ENCODE measurements at regions not wholly inside any gene's neighbourhood (a gene's known extent, or its start where the extent isn't known, plus 50 kb on each side); places are given as distances from the start of the nearest gene placed in this dataset.

DNA sequence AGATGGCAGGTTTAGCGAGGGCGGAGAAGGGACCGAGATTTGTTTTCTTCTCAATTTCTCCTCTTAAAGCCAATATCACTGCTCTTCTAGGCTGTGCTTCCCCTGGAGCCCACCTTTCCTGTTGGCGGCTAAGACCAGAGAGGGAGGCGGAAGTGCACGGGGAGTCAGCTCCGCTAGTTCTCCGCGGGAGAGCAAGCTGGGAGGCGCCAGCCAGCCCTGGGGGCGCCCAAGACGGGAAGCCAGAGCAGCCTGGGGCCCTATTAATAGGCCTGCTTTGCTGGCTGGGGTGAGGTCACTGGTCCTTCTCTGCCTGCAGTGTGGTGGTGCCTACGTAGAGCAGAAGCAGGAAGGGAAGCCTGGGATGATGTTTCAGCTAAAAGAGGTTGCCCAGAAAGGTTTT is 61.6 kb downstream of the LSM5 start:
- H3K4me1 ChIP-seq: no peaks in the 10 kb centered on the region

DNA sequence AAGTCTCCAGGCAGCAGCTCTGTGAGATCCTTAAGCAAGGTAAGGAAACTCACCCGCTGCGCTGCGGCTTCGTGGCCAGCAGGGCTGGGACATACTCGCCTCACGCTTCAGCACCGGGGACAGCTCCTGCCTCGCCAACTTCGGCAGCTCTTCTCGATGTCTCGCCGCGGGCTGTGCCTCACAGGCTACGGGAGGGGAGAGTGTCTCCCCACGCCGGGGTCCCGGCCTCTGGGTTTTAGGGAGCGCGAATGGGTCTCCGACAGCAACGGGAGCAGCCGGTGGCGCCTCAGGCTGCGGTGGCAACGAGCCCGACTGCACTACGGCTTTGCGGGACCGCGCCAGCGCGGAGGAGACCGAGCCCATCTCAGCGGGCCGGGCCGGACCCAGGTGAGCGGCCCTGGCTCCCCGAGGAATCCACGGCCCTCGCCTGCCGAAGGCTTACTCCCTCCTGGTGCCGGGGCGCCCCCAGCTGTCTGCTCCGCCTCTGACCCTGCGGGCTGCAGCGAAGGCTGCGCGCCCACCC is 62.4 kb downstream of the LSM5 start:
- H3K36me3 ChIP-seq: no peaks in the 10 kb centered on the region
- H3K4me1 ChIP-seq: no peaks in the 10 kb centered on the region
- H3K27ac ChIP-seq: no peak overlapping the region
- peaks cover 6% of the 10 kb centered on the region for H3K27me3 ChIP-seq
- H3K4me3 ChIP-seq: no peak overlapping the region
- no peaks in the 10 kb centered on the region for H3K9me3 ChIP-seq (replicated peaks)
- DNase-seq: peak; percentile 52 to 53

More for the DNA sequence above, 61.6 kb downstream of the LSM5 start:
- no peak for DNase-seq
- H3K27me3 ChIP-seq: peaks cover 6% of the 10 kb centered on the region
- H3K9me3 ChIP-seq (replicated peaks): no peaks in the 10 kb centered on the region
- no peak overlapping the region for H3K4me3 ChIP-seq
- no peak overlapping the region for H3K27ac ChIP-seq
- H3K36me3 ChIP-seq: no peaks in the 10 kb centered on the region

DNA sequence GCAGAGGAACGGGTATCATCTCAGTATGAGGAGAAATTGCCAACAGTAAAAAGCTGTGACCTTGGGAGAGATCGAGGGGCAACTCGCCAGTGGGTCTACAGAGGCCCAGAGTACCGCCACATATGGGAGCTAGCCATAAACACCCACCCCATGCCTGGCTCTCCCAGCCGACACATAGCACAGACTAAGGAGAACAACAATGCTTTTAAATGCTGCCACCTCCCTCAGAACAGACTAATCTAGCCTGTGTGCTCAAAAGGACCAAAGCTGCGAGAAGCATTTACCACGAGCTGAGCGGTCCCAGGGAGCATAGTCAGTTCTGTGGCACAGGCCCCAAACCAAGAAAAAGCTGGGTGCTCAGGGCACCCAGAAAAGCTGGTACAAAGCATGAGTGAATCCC is 73.3 kb downstream of the LSM5 start:
- Histone ChIP-seq H3K36me3 (no peaks in the 10 kb centered on the region), H3K4me1 (no peaks in the 10 kb centered on the region), H3K27ac (no peak overlapping the region), H3K27me3 (peaks cover 19% of the 10 kb centered on the region), H3K4me3 (no peak overlapping the region), H3K9me3 (replicated peaks) (no peaks in the 10 kb centered on the region)
- no peak for DNase-seq

DNA sequence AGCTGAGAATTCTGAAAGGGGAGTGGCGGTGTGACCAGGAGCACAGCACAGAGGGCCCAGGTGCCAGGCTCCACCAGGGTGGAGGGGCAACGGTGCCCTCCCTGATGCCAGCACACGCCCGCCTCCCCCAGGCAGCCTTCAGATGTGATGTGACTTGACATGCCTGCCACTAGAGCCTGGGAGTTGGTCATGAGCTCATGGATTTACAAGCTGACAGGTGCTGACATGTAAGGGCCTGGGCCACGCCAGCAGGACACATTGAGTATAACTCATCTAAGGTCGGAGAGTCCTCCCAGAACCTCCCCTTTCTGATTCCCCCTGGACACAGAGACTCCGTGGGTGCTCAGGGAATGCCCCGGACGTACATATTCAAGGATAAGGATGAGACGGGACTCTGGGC is 74.2 kb downstream of the LSM5 start:
- Histone ChIP-seq H3K4me1 (no peaks in the 10 kb centered on the region), H3K9me3 (replicated peaks) (no peaks in the 10 kb centered on the region), H3K27ac (no peak overlapping the region), H3K4me3 (no peak overlapping the region), H3K27me3 (peaks cover 16% of the 10 kb centered on the region), H3K36me3 (no peaks in the 10 kb centered on the region)
- no peak for DNase-seq

DNA sequence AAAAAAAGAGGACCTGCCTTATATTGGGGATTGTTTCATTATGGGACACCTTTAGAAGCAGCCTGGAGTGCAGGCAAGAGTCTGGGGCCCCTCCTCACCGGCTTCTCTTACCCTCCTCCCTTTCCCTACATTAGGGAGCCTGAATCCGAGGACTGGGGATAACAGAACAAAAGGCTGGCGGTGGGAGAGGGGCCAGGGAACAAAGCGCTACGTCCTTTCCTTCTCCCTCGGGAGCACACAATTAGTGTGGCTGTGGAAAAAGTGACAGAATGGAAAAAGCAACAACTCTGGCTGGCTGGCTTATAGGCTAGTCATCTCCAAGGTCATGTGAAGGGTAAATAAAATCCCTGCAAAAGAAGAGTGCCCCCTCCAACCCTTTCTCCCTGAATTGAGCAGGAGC is 74.7 kb downstream of the LSM5 start:
- no peak for DNase-seq
- Histone ChIP-seq H3K36me3 (no peaks in the 10 kb centered on the region), H3K4me3 (no peak overlapping the region), H3K27ac (no peak overlapping the region), H3K4me1 (no peaks in the 10 kb centered on the region), H3K27me3 (peaks cover 16% of the 10 kb centered on the region), H3K9me3 (replicated peaks) (no peaks in the 10 kb centered on the region)

DNA sequence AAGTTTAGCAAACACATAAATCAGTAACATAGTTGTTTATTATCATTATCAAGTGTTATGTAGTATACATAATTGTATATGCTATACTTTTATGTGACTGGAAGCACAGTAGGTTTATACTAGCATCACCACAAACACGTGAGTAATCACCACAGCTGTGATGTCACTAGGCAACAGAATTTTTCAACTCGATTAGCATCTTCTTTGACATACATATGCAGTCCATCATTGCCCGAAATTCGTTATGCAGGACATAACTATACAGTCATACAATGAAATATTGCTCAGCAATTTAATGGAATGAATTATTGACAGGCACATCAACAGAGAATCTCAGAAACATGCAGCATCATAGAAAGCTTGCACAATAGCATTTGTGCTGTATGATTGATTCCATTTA is 77.7 kb downstream of the LSM5 start:
- Histone ChIP-seq H3K4me1 (no peaks in the 10 kb centered on the region), H3K4me3 (no peak overlapping the region), H3K36me3 (no peaks in the 10 kb centered on the region), H3K27ac (no peak overlapping the region), H3K27me3 (peaks cover 12% of the 10 kb centered on the region), H3K9me3 (replicated peaks) (no peaks in the 10 kb centered on the region)
- no peak for DNase-seq

DNA sequence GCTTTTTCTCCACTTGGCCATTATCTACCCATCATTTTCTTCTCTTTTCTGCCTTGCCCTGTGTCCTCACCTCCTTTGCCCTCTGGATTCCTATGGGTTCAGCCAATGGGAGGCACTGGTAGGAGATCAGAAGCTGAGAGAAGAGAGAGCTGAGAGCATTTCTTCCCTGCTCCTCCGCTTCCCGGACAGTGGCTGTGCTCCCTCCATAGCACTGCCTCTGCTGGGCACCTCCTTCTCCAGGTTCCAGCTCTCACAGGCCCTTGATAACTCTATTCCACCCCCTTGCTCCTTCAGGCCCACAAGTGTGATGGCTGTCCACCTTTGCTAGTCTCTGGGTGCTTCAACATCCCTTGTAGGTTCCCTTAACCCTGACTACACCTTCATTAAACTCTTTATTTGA is 79.6 kb downstream of the LSM5 start:
- H3K27ac ChIP-seq: no peak overlapping the region
- no peaks in the 10 kb centered on the region for H3K9me3 ChIP-seq (replicated peaks)
- H3K4me1 ChIP-seq: no peaks in the 10 kb centered on the region
- H3K27me3 ChIP-seq: peaks cover 9% of the 10 kb centered on the region
- DNase-seq: no peak
- H3K4me3 ChIP-seq: no peak overlapping the region
- no peaks in the 10 kb centered on the region for H3K36me3 ChIP-seq

DNA sequence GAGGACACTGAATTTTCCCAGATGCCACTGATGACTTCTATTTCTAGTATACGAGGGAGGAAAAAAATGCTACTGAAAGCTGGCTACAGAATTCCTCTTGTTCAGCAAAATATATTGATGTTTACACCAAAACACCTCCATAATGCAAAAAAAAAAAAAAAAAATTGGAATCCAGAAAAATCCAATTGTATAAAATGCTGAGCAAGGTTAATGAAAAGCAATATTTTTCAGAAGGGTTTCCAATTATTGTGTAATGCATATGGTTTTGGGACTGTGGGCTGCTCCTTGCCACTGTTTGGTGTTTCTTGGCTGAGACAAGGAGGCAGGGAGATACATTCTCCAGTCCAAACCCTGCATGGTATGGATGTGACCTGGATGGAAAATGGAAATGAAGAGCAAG is 83.8 kb downstream of the LSM5 start:
- Histone ChIP-seq H3K27ac (no peak overlapping the region), H3K9me3 (replicated peaks) (no peaks in the 10 kb centered on the region), H3K27me3 (peaks cover 6% of the 10 kb centered on the region), H3K36me3 (no peaks in the 10 kb centered on the region), H3K4me1 (no peaks in the 10 kb centered on the region), H3K4me3 (no peak overlapping the region)
- DNase-seq: no peak

DNA sequence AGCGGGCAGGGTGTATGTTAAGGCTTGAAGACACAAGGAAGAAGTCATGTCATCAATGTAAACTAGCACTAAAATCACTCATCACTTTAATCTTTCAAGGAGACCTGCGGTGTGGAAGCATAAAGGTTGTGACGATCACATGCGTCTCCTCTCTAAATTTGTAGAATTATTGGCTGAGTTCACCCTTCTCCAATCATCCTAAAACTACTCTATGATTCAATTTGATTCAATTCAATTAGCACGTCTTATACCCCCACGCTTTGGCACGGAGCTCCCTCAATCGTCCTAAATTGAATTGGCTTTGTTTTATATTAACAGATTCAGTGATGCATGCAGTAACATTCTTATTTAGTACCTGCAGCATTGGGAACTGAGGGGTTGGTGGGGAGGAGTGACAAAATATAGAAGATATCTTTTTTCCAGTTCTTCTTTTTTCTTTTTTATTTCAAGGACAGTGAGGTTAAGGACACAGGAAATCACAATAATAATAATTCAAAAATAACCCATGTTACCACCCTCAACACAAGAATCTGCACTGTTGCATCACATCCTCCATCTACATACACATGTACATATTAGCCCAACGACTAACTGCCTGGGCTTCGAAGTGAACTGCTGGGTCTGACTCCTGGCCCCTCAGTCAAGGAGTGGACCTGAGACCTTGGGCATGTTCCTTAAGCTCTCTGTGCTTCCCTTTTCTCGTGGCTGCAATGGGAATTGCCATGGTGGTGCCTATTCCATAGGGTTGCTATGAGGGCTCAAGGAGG is 86.5 kb downstream of the LSM5 start:
- Histone ChIP-seq H3K36me3 (no peaks in the 10 kb centered on the region), H3K9me3 (replicated peaks) (no peaks in the 10 kb centered on the region), H3K4me1 (no peaks in the 10 kb centered on the region), H3K27me3 (peaks cover 16% of the 10 kb centered on the region), H3K4me3 (no peak overlapping the region), H3K27ac (no peak overlapping the region)
- DNase-seq: no peak

DNA sequence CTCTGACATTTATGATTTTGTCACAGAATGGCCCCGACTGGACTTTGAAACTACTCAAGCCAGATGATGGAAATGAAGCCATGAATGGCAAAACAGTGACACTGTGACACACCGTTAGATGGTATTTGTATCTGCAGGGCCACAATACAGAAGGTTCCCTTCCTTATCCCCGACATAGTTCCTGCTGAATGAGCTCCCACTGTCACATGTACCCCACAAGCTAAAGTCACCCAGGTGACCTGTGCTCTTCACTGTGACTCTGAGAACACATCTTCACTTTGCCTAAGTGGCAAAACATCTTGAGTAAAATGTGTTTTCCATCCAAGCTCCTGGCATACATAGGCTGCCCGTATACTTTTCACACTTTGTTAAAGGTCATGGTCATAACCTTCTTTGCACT is 89.5 kb downstream of the LSM5 start:
- peaks cover 10% of the 10 kb centered on the region; the same call in 1 of the 2 replicates for H3K27me3 ChIP-seq
- no peaks in the 10 kb centered on the region for H3K36me3 ChIP-seq
- DNase-seq: no peak
- no peaks in the 10 kb centered on the region for H3K9me3 ChIP-seq (replicated peaks)
- H3K27ac ChIP-seq: no peak overlapping the region
- no peak overlapping the region for H3K4me3 ChIP-seq
- H3K4me1 ChIP-seq: no peaks in the 10 kb centered on the region

DNA sequence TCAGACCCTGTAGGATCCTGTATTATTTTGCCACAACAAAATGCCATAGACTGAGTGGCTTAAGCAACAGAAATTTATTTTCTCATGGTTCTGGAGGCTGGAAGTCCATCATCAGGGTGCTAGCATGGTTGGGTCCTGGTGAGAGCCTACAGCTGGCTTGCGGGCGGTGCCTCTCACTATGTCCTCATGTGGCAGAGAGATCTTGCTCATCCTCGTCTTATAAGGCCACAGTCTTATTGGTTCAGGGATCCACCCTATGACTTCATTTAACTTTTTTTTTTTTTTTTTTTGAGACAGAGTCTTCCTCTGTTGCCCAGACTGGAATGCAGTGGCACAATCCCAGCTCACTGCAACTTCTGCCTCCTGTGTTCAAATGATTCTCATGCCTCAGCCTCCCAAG is 90.9 kb downstream of the LSM5 start:
- no peak overlapping the region for H3K4me3 ChIP-seq
- no peaks in the 10 kb centered on the region for H3K9me3 ChIP-seq (replicated peaks)
- no peak overlapping the region for H3K27ac ChIP-seq
- peaks cover 10% of the 10 kb centered on the region; the same call in 1 of the 2 replicates for H3K27me3 ChIP-seq
- H3K36me3 ChIP-seq: no peaks in the 10 kb centered on the region
- no peaks in the 10 kb centered on the region for H3K4me1 ChIP-seq
- no peak for DNase-seq

DNA sequence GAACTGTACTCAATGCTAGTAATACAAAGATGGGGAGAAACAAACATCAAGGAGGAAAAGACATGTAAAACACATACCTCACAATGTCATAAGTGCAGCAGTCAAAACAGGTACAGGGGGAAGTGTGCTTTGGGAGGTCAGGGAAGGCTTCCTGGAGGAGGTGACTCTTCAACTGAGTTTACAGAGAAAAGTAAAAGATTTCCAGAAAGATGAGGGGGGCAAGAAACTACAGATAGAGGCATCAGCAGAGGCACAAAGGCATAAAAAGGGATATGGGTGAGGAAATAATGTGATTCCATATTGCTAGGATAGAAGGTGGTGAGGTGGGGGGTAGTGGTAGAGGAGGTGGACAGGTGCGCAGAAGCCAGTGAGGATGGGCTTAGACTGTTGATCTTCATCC is 95.0 kb downstream of the LSM5 start:
- no peak overlapping the region for H3K4me3 ChIP-seq
- H3K4me1 ChIP-seq: no peaks in the 10 kb centered on the region
- H3K27ac ChIP-seq: no peak overlapping the region
- H3K36me3 ChIP-seq: no peaks in the 10 kb centered on the region
- DNase-seq: no peak
- H3K27me3 ChIP-seq: peaks cover under 1% of the 10 kb centered on the region; the same call in 1 of the 2 replicates
- no peaks in the 10 kb centered on the region for H3K9me3 ChIP-seq (replicated peaks)

DNA sequence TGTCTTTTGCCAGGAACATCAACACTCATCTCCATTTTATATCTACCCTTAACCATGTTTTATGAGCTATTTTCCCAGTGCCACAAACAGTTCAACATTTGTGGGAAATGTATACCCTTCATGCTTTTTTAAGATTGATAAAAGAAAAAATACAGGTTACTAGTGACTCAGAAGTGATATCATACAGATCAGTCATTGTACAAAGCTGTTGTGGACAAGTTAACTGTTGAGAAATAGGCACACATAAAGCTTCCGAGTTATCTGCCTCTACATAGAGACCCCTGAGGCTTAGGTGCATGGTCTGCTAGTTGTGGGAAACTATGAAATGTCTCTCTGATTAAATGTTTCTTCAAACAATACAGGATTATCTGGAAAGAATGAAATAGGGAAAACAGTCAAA is 96.3 kb downstream of the LSM5 start:
- Histone ChIP-seq H3K4me1 (no peaks in the 10 kb centered on the region), H3K9me3 (replicated peaks) (no peaks in the 10 kb centered on the region), H3K36me3 (no peaks in the 10 kb centered on the region), H3K4me3 (no peak overlapping the region), H3K27me3 (no peaks in the 10 kb centered on the region), H3K27ac (no peak overlapping the region)
- no peak for DNase-seq

DNA sequence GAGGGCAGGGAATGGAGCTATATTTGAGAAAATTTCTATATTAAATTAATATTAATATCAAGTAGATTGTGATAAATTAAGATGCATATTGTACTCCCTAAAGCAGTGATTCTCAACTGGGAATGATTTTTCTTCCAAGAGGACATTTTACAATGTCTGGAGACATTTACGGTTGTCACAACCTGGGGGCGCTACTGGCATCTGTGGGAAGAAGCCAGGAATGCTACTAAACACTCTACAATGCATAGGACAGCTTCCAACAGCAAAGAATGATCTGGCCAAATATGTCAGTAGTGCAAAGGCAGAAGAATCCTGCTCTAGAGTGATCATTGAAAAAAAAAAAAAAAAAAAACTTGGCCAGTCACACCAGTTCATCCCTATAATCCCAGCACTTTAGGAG is 100.0 kb downstream of the LSM5 start:
- Histone ChIP-seq H3K9me3 (replicated peaks) (no peaks in the 10 kb centered on the region), H3K4me1 (no peaks in the 10 kb centered on the region)
- DNase-seq: no peak

DNA sequence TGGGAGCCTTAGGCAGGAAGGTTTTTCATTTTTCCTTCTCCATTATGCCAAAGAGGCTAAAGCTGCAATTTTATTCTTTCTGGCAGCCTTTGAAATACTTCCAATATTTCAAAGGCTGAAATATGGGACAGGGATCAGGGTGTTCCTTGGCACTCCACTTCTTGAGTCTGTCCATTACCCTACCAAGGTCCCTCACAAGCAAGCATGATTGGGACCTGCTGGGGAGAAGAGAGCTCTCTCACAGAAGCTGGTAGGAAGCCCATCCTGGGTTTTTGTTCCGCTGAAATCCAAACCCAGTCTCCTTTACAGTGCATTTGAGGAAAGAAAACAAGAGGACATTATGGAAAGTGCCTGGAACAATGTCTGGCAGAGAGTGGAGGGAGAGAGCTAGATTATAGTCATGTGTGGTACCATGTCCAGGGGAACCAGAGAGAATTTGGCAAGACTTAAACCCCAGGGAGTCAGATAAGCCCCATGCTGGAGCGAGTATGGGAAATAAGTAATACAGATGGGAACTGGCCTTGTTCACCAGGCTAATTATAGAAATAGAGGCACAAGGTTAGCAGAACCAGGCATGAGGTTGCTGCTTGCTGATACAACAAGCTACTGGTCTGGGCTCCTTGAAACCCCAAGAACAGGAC is 104.7 kb downstream of the LSM5 start:
- no peak for DNase-seq
- Histone ChIP-seq H3K4me1 (no peaks in the 10 kb centered on the region), H3K4me3 (no peak overlapping the region), H3K36me3 (no peaks in the 10 kb centered on the region), H3K27me3 (peaks cover 5% of the 10 kb centered on the region; the same call in 1 of the 2 replicates), H3K27ac (no peak overlapping the region), H3K9me3 (replicated peaks) (no peaks in the 10 kb centered on the region)

More for the DNA sequence above, 100.0 kb downstream of the LSM5 start:
- no peak overlapping the region for H3K4me3 ChIP-seq
- no peaks in the 10 kb centered on the region for H3K36me3 ChIP-seq
- H3K27ac ChIP-seq: no peak overlapping the region
- no peaks in the 10 kb centered on the region for H3K27me3 ChIP-seq
